ENCODE measurements at regions not wholly inside any gene's neighbourhood (a gene's known extent, or its start where the extent isn't known, plus 50 kb on each side); places are given as distances from the start of the nearest gene placed in this dataset.

GRCh38 chr2:111627256-111627655, 256.7 kb downstream of the ANAPC1 start:
- TF ChIP-seq, protein P1, sequence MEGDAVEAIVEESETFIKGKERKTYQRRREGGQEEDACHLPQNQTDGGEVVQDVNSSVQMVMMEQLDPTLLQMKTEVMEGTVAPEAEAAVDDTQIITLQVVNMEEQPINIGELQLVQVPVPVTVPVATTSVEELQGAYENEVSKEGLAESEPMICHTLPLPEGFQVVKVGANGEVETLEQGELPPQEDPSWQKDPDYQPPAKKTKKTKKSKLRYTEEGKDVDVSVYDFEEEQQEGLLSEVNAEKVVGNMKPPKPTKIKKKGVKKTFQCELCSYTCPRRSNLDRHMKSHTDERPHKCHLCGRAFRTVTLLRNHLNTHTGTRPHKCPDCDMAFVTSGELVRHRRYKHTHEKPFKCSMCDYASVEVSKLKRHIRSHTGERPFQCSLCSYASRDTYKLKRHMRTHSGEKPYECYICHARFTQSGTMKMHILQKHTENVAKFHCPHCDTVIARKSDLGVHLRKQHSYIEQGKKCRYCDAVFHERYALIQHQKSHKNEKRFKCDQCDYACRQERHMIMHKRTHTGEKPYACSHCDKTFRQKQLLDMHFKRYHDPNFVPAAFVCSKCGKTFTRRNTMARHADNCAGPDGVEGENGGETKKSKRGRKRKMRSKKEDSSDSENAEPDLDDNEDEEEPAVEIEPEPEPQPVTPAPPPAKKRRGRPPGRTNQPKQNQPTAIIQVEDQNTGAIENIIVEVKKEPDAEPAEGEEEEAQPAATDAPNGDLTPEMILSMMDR (IDR thresholded peaks at IDR 0.05): no peak
- no peak for TF ChIP-seq POLR2AphosphoS5 (IDR thresholded peaks at IDR 0.05; ENCODE audit: low read depth, low read length)
- TF ChIP-seq TCF7L2 (IDR thresholded peaks at IDR 0.05; ENCODE audit: low read depth, low read length): no peak
- TF ChIP-seq SIN3A (IDR thresholded peaks at IDR 0.05; ENCODE audit: borderline replicate concordance, insufficient read depth, low read depth, low read length): no peak
- TF ChIP-seq, protein P2, sequence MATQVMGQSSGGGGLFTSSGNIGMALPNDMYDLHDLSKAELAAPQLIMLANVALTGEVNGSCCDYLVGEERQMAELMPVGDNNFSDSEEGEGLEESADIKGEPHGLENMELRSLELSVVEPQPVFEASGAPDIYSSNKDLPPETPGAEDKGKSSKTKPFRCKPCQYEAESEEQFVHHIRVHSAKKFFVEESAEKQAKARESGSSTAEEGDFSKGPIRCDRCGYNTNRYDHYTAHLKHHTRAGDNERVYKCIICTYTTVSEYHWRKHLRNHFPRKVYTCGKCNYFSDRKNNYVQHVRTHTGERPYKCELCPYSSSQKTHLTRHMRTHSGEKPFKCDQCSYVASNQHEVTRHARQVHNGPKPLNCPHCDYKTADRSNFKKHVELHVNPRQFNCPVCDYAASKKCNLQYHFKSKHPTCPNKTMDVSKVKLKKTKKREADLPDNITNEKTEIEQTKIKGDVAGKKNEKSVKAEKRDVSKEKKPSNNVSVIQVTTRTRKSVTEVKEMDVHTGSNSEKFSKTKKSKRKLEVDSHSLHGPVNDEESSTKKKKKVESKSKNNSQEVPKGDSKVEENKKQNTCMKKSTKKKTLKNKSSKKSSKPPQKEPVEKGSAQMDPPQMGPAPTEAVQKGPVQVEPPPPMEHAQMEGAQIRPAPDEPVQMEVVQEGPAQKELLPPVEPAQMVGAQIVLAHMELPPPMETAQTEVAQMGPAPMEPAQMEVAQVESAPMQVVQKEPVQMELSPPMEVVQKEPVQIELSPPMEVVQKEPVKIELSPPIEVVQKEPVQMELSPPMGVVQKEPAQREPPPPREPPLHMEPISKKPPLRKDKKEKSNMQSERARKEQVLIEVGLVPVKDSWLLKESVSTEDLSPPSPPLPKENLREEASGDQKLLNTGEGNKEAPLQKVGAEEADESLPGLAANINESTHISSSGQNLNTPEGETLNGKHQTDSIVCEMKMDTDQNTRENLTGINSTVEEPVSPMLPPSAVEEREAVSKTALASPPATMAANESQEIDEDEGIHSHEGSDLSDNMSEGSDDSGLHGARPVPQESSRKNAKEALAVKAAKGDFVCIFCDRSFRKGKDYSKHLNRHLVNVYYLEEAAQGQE (IDR thresholded peaks at IDR 0.05; ENCODE audit: insufficient read depth in 1 of 2, low read depth in 2 of 2, low read length in 1 of 2): no peak
